NCI-H2196 treated with DMSO at 0.1 percent for 48 hours (cell line): ENCODE measurements at regions not wholly inside any gene's neighbourhood (a gene's known extent, or its start where the extent isn't known, plus 50 kb on each side); places are given as distances from the start of the nearest gene placed in this dataset.
A peak's percentile ranks its signal among the peaks of the same experiment; 100 is the strongest.

ENCODE experiments used
- DNase-seq: peaks from one replicate; lab custom pipeline; 2025; ENCODE audit not compliant: unreplicated experiment; lab: John Stamatoyannopoulos, UW

DNA sequence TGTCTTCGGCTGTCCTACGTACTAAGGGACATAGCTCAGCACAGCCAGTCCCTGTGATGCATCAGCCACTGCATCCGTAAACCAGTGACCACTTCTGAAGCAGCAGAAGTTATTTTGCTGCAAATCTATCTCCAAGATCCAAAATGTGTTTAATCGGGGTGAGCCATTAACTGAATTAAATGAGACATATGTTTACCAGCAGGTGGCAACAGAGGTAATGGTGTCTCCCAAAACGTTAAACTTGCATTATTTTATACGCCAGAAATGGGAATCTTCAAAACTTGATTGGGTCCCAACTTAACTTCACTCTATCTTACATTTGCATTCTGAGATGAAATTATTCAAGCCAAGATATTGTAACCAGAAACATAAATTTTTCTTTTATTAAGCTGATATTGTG, 75.3 kb upstream of the BOC start:
- DNase-seq = peak; percentile 10

DNA sequence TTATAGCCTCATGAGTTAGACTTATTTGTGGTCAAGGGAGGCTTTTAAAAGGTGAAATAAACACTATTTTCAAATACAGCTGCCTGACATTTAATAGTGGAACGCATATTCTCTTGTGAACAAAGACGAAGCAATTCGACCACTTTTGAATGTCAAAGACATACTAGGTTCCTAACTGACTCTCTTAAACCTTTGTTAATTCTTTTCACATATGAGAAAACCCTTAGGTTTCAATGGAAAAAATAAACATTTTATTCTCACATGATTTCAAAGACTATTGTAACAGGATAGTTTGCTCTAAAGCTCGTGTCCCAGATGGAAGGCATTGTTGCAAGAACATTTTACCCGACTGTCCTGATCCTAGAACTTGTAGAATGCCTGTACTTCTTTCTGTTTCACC, 74.8 kb upstream of the BOC start:
- no peak for DNase-seq

DNA sequence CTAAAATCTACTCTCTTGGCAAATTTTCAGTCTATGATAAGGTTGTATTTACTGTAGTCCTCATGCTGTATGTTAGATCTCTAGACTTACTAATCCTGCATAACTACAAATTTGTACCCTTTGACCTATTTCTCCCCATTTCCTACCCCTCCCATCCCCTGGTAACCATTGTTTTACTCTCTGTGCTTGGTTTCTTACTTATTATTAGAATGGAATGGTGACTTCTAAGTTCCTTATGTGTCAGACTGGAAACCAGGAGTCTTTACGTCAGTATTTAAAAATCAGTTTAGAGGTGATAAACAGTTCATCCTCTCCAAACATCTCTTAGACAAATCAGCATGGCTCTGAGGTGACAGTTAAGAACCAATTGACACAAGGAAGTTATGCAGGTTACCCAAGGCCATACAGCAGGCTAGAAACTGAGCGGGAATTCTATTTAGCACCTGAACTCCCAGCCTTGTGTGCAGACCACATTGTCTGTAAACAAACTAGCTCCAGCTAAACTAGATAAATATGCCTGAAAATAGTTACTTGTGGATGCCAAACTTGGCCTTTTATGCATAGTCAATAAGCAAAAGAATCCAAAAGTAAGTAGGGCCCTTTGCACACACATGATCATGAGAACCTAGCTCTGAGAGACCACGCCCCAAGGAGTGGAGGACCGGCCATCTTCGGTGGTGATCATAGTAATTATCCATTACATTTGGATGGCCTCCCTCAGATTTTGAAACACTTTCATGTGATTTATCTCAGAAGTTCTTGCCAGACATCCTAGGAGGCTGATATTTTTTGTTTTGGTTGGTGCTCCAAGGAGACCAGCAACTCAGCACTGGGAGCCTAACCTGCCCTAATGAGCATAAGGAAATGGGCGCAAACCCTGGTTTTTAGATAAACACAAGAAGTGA, 72.3 kb upstream of the BOC start:
- DNase-seq = no peak

DNA sequence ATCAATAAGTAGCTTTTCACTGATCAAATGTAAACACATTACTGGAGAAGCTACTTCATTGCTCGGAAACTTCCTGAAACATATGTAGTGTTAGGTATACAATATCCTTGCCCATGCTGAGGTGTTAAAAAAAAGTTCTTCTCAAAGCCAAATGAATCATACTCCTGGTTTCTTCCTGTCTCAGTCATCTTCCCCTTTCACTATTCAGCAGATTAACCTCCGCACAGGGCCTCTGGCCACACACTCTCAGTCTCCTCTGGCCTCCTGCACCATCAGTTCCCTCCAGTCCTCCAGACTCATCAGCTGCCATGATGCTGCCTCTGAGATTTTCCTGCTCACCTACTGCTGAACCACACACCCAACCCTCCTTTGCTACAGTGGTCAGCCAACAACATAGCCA, 70.5 kb upstream of the BOC start:
- no peak for DNase-seq

DNA sequence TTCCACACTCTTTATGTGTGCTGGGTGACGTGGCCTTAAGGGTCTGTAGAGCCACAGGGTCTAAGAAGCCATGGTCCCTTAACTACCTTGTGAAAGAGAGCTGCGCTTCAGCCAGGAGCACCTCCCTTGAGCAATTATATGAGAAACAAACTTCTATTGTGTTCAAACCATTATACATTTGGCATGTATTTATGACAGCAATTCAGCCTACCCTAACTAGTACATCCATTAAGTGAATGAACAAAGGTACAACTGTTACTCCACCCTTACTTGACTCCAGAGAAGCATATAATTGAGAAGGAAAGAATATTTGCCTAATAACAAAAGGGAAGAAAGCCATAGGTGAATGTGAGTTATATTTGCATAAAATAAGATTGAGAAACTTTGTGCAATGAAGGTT, 69.8 kb upstream of the BOC start:
- no peak for DNase-seq

DNA sequence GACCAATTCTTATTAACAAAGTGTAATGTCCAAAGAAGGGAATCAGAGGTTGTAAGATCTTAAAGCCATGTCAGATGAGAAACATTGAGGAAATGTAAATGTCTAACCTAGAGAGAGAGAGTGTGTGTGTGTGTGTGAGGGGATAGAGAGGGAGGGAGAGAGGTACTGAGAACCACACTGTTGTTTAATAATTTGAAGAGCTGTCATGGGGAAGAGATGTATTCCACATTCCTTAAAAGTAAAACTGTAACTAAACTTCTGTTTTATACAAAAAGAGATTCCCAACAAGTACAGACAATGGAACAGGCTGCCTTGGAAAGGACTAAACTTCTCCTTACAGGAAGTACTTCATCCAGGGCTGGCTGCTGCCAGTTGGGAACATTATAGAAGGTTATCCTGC, 68.9 kb upstream of the BOC start:
- DNase-seq = no peak

DNA sequence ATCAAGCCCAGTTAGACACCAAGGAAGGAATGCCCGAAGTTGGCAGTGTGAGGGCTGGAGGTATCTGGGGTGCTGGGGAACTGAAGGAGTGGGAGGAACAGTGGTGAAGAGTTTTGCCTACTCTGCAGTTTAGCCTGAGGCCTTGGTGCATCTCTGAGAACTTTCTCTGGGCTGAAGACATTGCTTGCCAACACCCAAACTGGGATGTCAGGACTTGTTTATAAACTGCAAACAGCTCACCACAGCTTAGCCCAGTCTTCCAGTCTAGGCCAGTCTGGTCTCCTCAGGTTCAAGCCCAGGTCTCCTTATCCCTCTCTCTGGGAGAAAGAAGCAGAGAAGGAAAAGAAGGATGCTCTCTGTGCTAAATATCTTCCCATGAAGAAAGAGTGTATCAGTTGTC, 68.0 kb upstream of the BOC start:
- DNase-seq = no peak

DNA sequence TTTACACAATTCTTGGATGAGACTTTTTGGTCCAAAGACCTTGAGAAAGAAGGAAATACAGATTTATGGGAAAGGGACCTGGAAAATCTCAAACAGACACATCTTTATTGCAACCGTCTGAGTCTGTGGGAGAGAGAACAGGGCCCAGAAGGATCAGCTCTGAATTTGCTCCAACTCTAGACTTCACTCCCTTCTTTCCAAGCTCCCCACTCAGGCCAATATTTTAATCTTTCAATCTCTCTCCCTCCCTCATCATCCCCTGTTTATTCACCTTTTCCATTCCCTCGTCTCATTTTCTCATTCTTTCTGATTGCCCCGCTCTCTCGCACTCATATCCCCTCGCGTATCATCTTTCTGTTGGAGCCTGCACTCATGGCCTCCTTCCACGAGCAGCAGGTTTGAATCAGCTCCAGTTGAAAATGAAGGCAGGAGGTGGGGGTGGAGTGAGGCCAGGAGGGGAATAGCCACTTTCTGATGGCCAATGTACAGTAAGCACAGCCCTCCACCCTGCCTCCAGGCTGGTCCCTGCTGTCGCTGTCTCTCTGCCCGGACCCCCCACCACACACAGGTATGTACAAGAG, 63.6 kb upstream of the BOC start:
- no peak for DNase-seq

DNA sequence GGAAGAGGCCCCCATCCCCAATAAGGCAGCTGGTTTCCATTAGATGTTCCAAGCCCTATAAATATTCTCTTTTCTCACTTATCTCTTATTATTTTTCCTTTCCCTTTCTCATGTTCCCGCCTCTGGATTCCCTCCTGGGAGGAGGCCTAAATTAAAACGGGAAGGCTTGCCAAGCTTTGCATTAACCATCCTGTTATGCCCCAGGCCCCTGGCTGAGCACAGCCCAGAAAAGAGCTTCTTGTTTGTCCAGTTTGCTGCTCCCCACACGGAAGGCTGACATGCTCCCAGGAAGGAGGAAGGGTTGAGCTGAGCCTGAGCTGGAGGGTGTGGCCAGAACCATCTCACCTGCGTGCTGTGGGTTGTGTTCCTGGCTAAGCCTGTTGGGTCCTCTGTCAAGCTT, 63.1 kb upstream of the BOC start:
- DNase-seq = no peak

DNA sequence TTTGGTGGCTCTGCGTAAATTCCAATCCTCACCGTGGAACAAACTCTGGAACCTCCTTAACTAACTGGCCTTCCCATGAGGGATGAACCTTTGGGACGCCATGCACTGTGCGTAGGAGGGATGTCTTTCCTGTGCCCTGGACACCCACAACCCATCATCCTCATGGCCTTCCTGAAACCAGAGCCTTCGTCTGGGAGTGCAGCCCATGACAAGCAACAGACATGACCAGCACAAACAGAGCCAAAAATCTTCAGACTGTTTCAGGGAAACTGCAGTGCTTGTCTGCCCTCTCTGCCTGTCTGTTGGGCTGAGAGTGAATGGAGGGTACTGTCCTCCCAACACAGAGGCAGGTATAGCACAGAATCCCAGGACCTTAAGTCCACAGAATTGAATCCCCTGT, 61.1 kb upstream of the BOC start:
- DNase-seq = no peak

DNA sequence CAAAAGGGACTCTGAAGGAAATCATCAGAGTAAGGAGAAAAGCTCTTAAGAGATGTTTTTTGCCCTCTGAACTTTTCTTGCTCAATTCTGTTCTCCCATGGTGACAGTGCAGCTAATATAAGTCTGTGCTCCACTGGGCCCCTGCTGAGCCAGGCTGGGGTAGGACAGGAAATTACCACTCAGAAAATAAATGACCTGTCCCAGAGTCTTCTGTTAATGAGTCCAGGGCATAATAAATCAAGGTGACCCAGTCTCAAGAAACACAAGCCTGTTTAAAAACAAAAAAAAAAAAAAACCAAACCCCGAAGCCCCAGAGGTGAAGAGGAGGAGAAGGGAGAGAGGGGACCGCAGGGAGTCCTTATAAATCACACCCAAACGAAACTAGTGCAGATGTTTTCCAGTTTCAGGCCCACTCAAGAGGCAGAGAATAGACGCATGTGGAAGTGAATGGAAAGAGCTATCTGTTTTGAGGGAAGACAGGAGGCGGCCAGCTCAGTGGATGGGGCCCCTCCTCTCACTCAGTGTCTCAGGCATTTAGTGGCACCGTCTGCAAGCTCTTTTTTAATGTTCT, 59.8 kb upstream of the BOC start:
- peak; percentile 38 for DNase-seq

DNA sequence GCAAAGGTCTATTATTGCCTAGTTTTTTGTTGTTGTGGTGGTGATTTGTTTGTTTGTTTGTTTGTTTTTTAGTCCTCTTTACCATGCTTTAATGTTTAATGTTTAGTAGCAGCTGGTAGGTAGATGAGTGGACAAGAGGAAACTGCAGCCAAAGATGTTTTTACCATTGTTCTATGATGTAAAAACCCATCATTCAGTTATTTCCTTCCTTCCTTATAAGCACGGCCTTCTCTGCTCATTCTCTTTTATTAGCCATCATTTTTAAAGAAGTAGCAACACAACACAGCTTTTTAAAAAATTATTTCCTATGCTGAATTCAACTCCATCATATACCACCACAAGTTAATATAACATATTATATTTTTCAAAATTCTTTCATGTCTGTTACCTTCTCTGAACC, 58.5 kb upstream of the BOC start:
- no peak for DNase-seq

DNA sequence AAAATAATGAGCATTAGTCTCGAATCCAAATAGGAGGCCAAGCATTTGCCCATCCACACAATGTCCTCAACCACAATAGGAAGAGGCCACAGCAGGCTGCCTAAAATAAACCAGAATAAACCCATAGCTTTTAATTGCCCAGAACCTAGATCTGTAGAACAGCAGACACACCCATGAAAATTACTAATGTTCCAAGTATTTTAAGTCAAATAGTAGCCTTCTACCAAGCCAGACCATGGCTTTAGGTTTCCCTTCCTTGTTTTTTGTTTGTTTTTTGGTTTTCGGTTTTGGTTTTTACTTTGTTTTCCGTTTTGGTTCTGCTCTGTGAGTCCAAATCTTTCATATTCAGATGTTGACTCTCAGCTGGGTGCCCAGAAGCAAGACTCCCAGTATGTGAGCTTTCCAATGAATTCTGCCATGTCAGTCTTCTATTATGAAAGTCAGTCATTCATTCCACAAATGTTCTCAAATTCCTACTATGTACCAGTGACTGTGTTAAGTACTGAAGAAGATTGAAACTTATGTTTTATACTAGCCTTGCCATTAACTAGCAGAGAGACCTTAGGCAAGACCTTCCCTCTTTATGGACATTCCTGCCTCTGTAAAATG, 57.8 kb upstream of the BOC start:
- no peak for DNase-seq

DNA sequence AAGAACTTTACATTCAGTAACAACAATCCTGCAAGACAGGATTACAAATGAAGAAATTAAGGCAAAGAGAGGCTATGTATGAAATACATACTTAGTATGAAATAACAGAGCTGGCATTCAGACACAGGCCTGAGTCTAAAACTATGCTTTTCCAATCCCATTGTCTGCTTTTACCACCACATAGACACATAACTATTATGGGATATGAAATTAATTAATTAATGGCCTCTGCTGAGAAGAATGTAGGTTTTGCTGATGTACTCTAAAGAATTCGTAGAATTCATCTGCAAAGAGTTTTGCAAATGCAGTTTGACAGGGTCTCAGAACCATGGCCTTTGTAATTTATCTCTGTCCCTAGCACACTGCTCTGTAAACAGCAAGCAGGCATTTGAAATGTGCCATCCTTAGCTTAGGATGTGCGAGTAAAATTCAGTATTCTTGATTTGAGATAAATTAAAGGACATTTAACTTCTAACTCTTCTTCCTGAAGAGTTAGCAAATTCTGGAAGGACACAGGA, 54.5 kb upstream of the BOC start:
- DNase-seq = no peak

DNA sequence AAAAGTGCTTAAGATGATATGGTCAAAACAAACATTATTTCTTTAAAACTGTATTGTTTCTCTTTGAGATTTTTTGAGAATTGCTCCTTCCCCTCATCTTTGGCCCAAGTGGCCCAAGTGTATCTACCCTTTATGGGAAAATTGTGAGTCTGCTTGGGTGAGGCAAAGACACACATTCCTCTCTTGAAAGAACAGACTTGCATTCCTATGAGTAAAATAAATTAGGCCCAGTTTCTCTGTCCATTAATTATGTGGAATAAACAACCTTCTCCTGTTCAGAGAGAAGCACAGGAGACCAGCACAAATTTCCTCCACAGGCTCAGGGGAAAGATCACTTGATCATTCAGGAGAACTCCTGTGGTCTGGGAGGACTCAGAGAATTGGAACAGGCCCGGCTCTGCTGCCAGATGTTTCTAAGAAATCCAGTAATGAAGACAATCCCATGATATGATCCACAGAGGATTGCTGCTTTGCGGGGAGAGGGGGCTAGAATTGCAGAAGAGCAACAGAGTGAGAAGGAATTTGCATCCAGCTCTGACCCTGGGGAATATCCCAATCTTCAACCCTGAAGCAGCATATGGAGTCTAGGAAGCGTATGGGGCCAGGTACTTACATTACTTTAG, 53.8 kb upstream of the BOC start:
- no peak for DNase-seq

DNA sequence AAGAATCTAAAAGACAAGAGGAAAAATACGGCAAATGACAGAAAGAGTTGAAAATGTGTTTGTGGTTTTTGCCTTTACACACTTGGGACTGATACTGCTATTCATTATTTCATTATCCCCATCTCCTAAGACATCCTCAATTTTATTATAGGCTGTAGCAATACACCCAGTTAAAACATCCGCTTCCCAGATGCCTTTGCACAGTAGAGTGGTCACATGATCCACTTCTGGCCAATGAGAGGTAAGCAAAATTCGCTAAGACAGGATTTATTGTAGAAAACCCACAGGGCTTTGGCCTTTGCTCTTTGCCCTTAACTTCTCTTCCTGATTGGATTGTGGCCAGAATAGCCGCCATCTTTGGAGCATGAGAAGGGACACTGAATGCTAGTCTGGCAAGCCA, 53.2 kb upstream of the BOC start:
- DNase-seq = no peak
